Astrocyte (in vitro differentiated cells and primary cell): ENCODE measurements at regions not wholly inside any gene's neighbourhood (a gene's known extent, or its start where the extent isn't known, plus 50 kb on each side); places are given as distances from the start of the nearest gene placed in this dataset.

Experiments
- DNase-seq: peaks from one replicate; pipeline ENCODE4 v3.0.0-alpha.2; 2010; ENCODE audit warnings: low read depth
- FAIRE-seq: peaks from 2 replicates; lab custom pipeline; 2011; peaks lifted over from hg19 to GRCh38; lab: Jason Lieb, UNC
- H2AFZ ChIP-seq: 2 replicates; pipeline ENCODE4 v1.6.0; 2012; ENCODE audit warnings: low read depth, low read length, inconsistent platforms
- H3K27ac ChIP-seq: 2 replicates; pipeline ENCODE4 v1.5.1; 2011; ENCODE audit warnings: low read depth, low read length, inconsistent platforms
- H3K27me3 ChIP-seq: 2 replicates; pipeline ENCODE4 v1.6.0; 2011; ENCODE audit warnings: low read length, inconsistent platforms; ENCODE audit not compliant: insufficient read depth
- H3K36me3 ChIP-seq: 2 replicates; pipeline ENCODE4 v1.5.1; 2011; ENCODE audit warnings: low read length, inconsistent platforms; ENCODE audit not compliant: insufficient read depth
- H3K4me1 ChIP-seq: 2 replicates; pipeline ENCODE4 v1.5.1; 2011; ENCODE audit warnings: low read length, inconsistent platforms; ENCODE audit not compliant: insufficient read depth
- H3K4me2 ChIP-seq: 2 replicates; pipeline ENCODE4 v1.6.0; 2012; ENCODE audit warnings: low read length, inconsistent platforms
- H3K4me3 ChIP-seq: 2 replicates; pipeline ENCODE4 v1.5.1; 2011; ENCODE audit warnings: low read depth, mild to moderate bottlenecking, low read length, inconsistent platforms; ENCODE audit not compliant: insufficient read depth
- H3K79me2 ChIP-seq: 2 replicates; pipeline ENCODE4 v1.6.0; 2012; ENCODE audit warnings: mild to moderate bottlenecking, low read length, inconsistent platforms; ENCODE audit not compliant: insufficient read depth
- H3K9ac ChIP-seq: 2 replicates; pipeline ENCODE4 v1.6.0; 2012; ENCODE audit warnings: mild to moderate bottlenecking, low read length, inconsistent platforms
- H3K9me3 ChIP-seq: 2 replicates; pipeline ENCODE4 v1.5.1; 2012; ENCODE audit warnings: low read depth, mild to moderate bottlenecking, low read length, inconsistent platforms; ENCODE audit not compliant: insufficient read depth
- H4K20me1 ChIP-seq: 2 replicates; pipeline ENCODE4 v1.6.0; 2012; ENCODE audit warnings: low read length, inconsistent platforms; ENCODE audit not compliant: insufficient read depth
- H3K27ac Mint-ChIP-seq: one replicate; pipeline ENCODE4 v1.8.0; 2021; ENCODE audit warnings: mild to moderate bottlenecking, mixed read lengths; ENCODE audit not compliant: unreplicated experiment
- H3K27me3 Mint-ChIP-seq: one replicate; pipeline ENCODE4 v1.8.0; 2021; ENCODE audit warnings: low read depth, mixed read lengths; ENCODE audit not compliant: unreplicated experiment
- H3K36me3 Mint-ChIP-seq: one replicate; pipeline ENCODE4 v1.8.0; 2021; ENCODE audit warnings: low read depth, mixed read lengths; ENCODE audit not compliant: unreplicated experiment
- H3K4me1 Mint-ChIP-seq: one replicate; pipeline ENCODE4 v1.8.0; 2021; ENCODE audit warnings: low read depth, mixed read lengths; ENCODE audit not compliant: unreplicated experiment
- H3K4me3 Mint-ChIP-seq: one replicate; pipeline ENCODE4 v1.8.0; 2021; ENCODE audit warnings: mild to moderate bottlenecking, moderate library complexity, mixed read lengths; ENCODE audit not compliant: unreplicated experiment
- H3K9me3 Mint-ChIP-seq: one replicate; pipeline ENCODE4 v1.8.0; 2021; ENCODE audit warnings: mild to moderate bottlenecking, mixed read lengths; ENCODE audit not compliant: unreplicated experiment
- CTCF ChIP-seq: IDR thresholded peaks from 2 replicates; pipeline ENCODE4 v1.5.1; 2011; ENCODE audit warnings: low read depth, mild to moderate bottlenecking, inconsistent platforms, low read length, moderate library complexity; ENCODE audit not compliant: insufficient read depth
- EZH2 ChIP-seq: IDR thresholded peaks from 2 replicates; pipeline ENCODE4 v1.6.1; 2012; ENCODE audit warnings: mild to moderate bottlenecking, low read length, inconsistent platforms; ENCODE audit not compliant: insufficient read depth

GRCh38 chr6:3939964-3940363, 90.8 kb downstream of the FAM50B start:
- no peaks in the 10 kb centered on the region for H3K27me3 ChIP-seq
- Mint-ChIP-seq H3K4me3 (no peak overlapping the region), H3K36me3 (no peaks in the 10 kb centered on the region), H3K27me3 (no peaks in the 10 kb centered on the region), H3K9me3 (no peaks in the 10 kb centered on the region), H3K4me1 (peaks cover 2% of the 10 kb centered on the region), H3K27ac (no peak overlapping the region)
- H4K20me1 ChIP-seq, result no peaks in the 10 kb centered on the region
- TF ChIP-seq EZH2 (no peak), CTCF (no peak)
- no peaks in the 10 kb centered on the region for H3K9me3 ChIP-seq
- no peak overlapping the region for H3K27ac ChIP-seq
- no peak overlapping the region for H2AFZ ChIP-seq
- H3K9ac ChIP-seq, result no peak overlapping the region
- no peak for FAIRE-seq
- H3K4me2 ChIP-seq, result no peak overlapping the region
- H3K4me3 ChIP-seq, result no peak overlapping the region
- no peaks in the 10 kb centered on the region for H3K36me3 ChIP-seq
- H3K79me2 ChIP-seq, result no peaks in the 10 kb centered on the region
- peaks cover 3% of the 10 kb centered on the region for H3K4me1 ChIP-seq
- no peak for DNase-seq

GRCh38 chr6:3940703-3941102, 91.5 kb downstream of the FAM50B start:
- H3K79me2 ChIP-seq, result no peaks in the 10 kb centered on the region
- DNase-seq (no peak), FAIRE-seq (no peak)
- H3K4me3 Mint-ChIP-seq, result no peak overlapping the region
- H3K9ac ChIP-seq, result no peak overlapping the region
- TF ChIP-seq CTCF (no peak), EZH2 (no peak)
- H3K27ac ChIP-seq, result no peak overlapping the region
- H3K36me3 ChIP-seq, result no peaks in the 10 kb centered on the region
- H3K27ac Mint-ChIP-seq, result no peak overlapping the region
- peaks cover 9% of the 10 kb centered on the region for H3K4me1 ChIP-seq
- no peaks in the 10 kb centered on the region for H3K27me3 ChIP-seq
- no peak overlapping the region for H3K4me2 ChIP-seq
- H3K4me1 Mint-ChIP-seq, result peaks cover 5% of the 10 kb centered on the region
- no peaks in the 10 kb centered on the region for H3K36me3 Mint-ChIP-seq
- no peak overlapping the region for H3K4me3 ChIP-seq
- no peaks in the 10 kb centered on the region for H3K9me3 Mint-ChIP-seq
- no peaks in the 10 kb centered on the region for H3K9me3 ChIP-seq
- no peak overlapping the region for H2AFZ ChIP-seq
- H4K20me1 ChIP-seq, result no peaks in the 10 kb centered on the region
- no peaks in the 10 kb centered on the region for H3K27me3 Mint-ChIP-seq

GRCh38 chr6:3943331-3943765, 94.2 kb downstream of the FAM50B start:
- H3K9ac ChIP-seq, result no peak overlapping the region
- Mint-ChIP-seq H3K27me3 (no peaks in the 10 kb centered on the region), H3K27ac (no peak overlapping the region), H3K4me3 (no peak overlapping the region), H3K36me3 (no peaks in the 10 kb centered on the region), H3K4me1 (peaks cover 5% of the 10 kb centered on the region), H3K9me3 (no peaks in the 10 kb centered on the region)
- H2AFZ ChIP-seq, result peak overlapping the region; percentile 42
- H3K79me2 ChIP-seq, result no peaks in the 10 kb centered on the region
- H3K4me3 ChIP-seq, result no peak overlapping the region
- H4K20me1 ChIP-seq, result no peaks in the 10 kb centered on the region
- H3K36me3 ChIP-seq, result no peaks in the 10 kb centered on the region
- no peak overlapping the region for H3K27ac ChIP-seq
- FAIRE-seq, result no peak
- peaks cover 13% of the 10 kb centered on the region for H3K4me1 ChIP-seq
- no peak for DNase-seq
- H3K4me2 ChIP-seq, result no peak overlapping the region
- H3K27me3 ChIP-seq, result no peaks in the 10 kb centered on the region
- no peaks in the 10 kb centered on the region for H3K9me3 ChIP-seq
- TF ChIP-seq EZH2 (no peak), CTCF (no peak)
